HS-27A (cell line): ENCODE measurements at regions not wholly inside any gene's neighbourhood (a gene's known extent, or its start where the extent isn't known, plus 50 kb on each side); places are given as distances from the start of the nearest gene placed in this dataset.
"Not testable (repeated sequence)": the region's sequence is repeated elsewhere in the genome, so short reads cannot be mapped to it uniquely, and the experiment has no call there.

Source experiments
- DNase-seq: peaks from one replicate; pipeline ENCODE4 v3.0.0-alpha.2; 2012; ENCODE audit warnings: low read depth, missing footprints

DNA sequence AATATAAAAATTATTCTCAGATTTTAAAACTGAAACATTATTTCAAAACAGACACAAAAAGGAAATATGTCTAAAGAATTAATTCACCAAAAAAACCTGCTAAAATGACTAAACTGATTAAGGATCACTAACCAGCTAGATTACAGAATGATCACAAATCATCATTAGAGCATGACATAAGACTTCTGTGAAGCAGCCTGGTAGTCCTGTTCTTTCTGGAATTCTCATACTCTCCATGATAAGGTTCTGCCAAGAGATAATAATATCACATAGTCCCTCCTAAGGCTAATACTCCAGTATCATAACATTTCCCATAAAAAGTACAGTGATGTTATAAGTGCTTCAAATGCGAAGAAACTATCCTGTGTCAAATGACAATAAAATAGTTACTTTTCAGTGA, 1814.9 kb downstream of the SLITRK5 start:
- no peak for DNase-seq

DNA sequence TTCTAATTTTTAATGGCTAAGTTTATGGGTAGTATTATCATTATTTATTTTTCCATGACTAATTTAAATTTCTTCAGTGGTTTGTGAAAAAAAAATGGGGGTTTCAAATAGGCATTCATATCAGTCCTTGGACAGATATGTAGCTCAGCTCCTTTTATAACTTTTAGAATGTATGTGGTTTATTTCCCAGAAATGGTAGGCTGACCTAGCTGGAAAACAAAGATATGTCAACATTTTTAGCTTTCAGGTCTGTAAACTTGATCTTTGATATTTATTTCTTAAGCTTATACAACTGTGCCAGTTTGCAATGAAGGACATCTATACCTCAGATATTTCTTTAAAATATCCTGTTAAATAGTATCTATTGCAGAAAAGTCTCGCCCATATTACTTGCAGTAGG, 1815.5 kb downstream of the SLITRK5 start:
- DNase-seq = no peak

DNA sequence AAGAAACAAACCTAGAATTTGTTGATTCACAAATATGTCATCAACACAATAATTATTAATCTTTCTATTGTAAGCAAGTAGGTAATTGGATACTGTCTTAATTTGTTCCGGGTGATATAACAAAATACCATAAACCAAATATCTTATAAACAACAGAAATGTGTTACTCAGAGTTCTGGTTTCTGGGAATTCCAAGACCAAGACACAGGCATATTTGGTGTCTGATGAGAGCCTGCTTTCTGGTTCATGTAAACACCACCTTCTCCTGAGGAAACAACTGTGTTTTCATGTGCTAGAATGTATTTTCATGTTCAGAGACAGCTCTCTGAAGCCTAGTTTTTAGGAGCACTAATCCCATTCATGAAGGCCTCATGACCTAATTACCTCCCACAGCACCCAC, 1819.5 kb downstream of the SLITRK5 start:
- DNase-seq = no peak

DNA sequence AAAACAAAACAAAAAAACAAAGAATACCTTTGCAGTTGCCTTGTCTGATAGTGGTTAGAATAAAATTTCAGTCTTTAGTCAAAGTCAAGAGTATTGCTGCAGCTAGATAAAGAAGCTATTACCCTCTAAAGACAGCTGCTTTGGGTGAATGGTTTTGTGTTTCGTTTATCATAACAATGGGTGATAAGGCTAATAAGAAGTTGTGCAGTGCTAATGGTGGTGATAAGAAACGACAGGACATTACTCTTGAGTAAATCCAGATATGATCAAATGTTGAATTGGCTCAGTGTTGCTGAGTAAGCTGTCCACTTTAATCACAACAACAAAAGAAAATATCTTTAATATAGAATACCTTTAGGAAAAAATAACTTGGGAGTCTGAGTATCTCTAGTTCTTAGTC, 1825.3 kb downstream of the SLITRK5 start:
- no peak for DNase-seq

DNA sequence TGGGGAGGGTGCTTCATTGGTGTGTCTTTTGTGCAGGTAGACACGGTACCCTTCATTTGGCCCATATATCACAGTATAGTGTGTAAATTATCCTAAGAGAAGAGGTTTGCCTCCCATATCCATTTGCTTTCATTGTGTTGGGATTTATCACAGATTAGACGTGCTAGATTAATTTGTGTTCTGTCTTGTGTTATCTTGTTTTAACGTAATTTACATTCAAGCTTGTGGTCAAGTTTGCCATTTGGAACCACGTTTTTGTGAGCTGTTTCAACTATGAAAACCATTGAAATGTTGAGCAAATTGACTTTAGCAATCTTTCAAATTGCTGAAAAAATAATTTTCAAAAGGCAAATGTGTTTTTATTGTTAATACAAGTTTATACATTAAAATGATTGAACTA, 1826.5 kb downstream of the SLITRK5 start:
- no peak for DNase-seq

DNA sequence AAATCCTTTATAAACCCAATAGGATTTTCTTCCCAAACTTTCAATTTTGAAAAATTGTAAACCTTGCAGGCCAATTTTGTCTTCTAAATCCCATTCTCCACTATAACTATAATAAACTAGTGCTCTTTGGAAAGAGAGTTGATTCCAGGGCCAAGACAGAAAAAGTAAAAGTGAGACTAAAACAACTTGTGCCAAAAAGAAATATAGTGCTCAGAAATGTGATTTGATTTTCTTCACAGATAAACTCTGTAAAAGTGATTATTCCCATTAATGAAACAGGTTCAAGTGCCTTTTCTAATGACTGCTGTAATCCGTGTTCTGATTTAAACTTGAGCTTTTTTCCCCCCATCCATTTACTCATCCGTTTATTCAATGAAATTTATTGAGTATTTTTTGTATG, 1831.1 kb downstream of the SLITRK5 start:
- no peak for DNase-seq

DNA sequence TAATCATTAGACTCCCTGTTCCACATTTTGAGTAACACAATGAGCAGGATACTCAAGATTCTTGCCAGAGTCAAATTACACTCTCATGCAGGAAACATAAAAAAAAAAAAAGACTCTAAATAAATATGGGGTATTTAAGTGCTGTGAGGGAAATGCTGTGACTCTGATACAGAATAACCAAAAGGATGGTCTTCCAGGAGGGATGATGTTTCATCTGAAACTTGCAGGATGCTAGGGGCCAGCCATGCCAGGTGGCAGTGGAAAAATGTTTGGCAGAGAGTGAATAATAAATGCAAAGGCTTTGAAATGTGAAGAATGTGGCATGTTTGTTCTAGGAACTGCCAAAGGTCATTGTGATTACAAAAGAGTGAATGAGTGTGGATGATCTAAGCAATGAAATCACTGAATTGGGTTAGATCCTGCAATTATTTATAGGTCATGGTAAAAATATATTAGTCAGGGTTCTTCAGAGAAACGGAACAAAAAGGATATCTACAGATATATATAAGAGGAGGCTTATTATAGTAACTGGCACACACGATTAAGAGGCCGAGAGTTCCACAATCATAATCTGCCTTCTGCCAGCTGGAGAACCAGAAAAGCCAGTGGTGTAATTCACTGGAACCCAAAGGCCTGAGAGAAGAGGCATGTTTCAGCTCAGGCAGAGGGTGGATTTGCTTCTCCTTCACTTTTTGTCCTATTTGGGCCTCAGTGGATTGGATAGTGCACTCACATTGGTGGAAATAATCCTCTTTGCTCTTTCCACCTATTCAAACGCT, 1832.8 kb upstream of the MIR17HG start:
- DNase-seq = peak; percentile 20

DNA sequence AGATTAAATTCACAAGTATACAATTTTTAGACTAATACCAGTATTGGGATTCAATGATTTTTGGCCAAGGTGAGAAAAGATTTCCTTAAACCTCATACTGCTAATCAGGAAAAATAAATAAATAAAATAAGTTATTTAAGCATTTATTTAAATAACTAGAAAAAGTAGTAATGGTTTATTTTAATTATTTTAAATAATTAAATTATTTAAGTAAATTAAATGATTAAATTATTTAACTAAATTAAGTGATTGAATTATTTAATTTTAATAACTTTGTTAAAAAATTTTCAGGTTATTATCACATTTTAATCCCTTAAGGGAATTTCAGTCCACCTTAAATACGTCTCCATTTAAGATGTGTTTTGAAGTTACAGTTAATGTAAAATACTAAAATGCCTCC, 1831.5 kb upstream of the MIR17HG start:
- DNase-seq = no peak

DNA sequence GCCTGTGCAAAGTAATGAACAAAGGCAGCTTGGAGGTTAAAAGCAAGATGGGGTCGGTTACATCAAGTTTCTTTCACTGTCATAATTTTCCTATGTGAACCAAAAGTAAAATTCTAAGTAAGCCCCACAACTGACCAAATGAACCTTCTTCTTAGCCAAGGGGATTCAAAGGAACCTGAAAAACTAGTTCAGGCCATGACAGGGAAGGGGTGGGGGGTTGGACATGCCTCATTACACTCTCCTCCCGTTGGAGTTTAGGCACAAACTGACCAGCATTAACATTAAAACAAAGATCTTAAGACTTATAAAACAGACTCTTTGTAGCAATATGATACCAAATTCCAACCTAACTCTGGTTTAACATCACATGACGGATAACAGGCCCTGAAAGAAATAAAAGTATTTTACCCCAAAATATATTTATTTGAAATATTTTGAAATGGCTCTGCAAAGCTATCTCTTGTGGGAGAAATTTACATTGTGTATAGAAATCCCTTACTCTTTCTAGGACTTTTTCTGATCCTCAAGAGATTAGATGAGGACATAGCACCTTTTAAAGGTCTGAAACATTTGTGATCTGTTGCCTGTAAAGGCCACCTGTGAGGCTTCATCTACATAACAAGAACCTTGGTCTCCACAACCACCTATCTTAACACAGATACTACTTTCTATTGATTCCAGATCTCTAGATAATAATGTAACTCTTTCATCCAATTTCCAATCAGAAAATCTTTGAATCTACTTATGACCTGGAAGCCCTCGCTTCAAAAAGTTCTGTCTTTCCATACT, 1829.0 kb upstream of the MIR17HG start:
- no peak for DNase-seq

DNA sequence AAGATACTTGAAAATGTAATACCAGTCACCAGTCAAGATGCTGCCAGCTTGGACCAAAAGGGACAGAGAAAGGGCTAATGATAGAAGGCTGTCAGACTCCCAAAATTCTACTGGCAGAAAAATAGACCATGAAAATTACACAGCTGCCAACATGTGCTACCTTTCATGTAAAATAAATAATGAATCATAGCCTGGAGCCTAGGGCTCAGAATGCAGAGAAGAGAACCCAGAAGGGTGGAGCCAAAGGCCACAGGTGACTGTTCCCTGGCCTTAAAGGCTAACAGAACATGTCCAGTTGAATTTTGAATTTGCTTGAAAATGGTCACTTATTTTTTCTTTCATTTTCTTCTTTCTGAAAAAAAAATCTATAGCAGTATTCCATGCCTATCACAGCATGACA, 1827.0 kb upstream of the MIR17HG start:
- DNase-seq = no peak

DNA sequence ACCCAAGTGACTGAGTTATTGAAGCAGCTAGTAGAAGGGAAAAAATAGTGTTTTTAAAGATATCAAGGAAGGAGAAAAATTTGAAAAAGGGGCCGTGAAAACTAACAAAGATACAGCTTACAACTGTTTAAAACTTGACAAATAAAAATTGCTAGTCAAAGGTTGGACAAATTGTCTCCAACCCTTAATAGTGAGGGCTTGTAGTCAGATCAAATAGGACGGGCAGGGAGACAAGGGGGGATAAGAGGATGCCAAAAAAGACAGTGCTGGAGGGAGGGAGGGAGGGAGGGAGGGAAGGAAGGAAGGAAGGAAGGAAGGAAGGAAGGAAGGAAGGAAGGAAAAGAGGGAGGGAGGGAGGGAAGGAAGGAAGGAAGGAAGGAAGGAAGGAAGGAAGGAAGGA, 1825.8 kb upstream of the MIR17HG start:
- not testable (repeated sequence) for DNase-seq

DNA sequence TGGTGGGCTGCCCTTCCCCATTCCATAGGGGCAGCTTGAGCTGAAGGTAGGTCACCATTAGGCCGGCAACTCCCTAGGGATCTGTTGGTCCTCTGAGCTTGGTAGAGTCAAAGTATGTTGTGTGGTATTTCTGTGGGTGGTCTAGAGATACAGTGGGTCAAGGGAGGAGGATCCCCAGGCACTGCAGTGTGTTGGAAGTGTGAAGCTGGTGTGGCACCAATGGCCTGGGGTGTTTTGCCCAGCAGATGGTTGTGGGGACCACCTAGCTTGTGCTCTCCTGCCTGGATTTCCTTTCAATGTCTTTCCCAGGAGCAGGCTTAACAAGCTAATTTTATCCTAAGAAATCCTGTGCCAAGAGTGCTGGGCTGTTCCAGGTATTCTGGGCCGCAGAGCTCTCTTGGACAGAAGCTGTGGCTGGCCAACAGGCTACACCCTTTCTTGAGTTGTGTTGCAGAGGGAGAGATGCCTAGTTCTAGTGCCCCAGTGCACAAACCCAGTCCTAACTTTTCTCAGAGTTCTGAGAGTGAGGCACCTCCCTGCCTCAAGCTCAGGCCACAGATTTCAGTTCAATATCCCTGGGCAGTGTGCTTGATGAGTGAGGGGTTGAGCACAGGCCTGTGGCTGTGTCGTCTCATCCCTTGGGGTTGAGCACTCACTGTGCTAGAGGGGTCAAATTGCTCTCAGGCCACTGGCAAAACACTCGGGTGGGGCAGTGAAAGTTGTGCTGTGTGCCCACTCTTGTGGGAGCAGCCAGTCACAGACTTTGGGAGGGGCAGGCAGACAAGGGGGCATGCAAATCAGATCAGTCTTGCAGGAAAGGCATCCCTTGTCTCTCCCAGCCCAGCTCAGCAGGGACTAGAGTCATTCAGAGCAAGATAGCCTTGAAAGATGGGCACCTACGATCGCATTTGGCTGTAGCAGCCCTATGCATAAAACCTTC, 1806.1 kb upstream of the MIR17HG start:
- no peak for DNase-seq

DNA sequence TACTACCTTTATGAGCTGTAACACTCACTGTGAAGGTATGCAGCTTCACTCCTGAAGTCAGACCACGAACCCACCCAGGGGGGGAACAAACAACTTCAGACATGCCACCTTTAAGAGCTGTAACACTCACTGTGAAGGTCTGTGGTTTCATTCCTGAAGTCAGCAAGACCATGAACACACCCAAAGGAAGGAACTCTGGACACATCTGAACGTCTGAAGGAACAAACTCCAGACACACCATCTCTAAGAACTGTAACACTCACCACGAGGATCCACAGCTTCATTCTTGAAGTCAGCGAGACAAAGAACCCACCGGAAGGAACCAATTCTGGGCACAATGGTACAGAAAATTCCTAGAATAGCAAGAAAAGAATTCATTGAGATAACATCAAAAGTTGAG, 1796.5 kb upstream of the MIR17HG start:
- DNase-seq = no peak

DNA sequence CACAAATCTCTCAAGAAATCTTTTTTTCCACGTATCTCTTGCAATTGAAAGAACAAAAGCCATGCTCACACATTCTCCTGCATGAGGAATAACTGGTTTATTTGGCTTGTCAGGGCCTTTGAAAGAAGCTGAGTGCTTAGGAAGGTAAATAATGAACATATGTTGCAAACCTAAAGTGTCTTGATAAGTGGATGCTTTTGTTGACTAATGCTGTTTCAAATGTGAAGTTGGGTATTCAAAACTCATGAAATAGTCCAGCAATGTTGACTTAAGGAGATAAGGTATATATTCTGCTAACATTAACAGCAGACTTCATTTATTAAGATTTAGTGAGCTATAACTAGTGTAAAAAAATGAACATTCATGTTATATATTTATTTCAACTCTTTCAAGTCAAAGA, 1792.7 kb upstream of the MIR17HG start:
- no peak for DNase-seq

DNA sequence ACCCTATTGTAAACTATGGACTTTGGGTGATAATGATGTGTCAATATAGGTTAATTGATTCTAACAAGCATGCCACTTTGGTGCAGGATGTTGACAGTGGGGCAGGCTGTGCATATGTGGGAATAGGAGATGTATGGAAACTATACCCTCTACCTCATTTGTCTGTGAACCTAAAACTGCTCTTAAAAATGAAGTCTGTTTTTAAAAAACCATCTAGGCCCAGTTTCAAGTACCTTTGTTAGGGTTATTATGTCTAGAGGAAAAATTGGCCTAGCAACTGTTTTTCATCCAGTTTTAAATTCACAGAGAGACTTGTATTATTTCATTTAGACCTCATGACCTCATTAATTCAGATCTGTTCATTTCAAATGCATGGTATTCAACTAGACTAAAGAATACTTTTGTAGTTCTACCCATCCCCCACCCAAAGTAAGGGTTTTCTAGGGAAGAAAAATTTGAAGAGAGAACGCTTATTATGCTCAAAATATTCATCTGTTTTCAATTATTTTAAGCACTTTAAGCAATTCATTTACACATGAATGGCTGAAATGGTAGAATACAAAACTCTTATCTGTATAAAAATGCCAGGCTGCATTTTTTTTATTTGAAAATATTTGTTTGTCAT, 1781.9 kb upstream of the MIR17HG start:
- DNase-seq = no peak

DNA sequence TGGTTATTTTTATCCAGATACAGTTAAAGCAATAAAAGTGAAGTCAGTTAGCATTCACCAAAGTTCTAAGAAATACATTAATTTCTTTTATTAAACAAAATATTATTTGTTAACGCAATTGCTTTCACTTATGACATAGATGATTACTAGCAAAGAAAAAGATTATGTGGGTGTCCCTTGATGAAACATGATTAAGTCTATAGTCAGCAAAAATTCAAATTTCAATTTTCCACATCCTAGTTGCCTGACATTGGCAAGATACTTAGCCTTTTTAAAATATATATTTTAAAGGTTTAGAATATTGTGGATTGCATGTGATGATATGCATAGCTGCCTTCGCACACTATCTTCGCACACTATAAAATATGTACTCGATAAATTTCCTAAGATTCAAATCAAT, 1780.5 kb upstream of the MIR17HG start:
- no peak for DNase-seq

DNA sequence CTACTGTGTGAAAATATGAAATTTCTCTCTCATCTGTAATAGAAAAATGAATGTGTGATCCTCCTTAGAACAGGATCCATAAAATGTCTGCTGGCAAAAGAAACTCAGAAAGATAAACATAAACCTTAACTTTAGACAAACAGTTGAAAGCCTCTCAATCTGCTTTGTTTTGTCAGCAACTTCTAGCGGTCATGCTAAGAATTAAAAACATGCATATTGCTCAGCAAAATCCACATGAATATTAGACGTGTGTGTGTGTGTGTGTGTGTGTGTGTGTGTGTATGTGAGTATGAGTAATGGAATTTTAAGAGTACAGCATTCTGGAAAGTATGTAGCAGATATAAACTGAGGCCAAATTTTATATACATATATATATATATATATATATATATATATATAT, 1779.2 kb upstream of the MIR17HG start:
- no peak for DNase-seq

DNA sequence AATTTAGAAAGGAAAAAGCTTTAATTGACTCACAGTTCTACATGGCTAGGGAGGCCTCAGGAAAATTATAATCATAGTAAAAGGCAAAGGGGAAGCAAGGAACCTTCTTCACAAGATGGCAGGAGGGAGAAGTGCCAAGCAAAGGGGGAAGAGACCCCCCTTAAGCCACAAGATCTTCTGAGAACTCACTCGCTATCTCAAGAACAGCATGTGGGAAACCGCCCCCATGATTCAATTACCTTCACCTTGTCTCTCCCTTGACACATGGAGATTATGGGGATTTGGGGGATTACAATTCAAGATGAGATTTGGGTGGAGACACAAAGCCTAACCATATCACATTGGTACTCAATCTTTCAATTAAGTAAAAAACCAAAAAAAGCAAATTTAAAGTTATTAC, 1778.7 kb upstream of the MIR17HG start:
- DNase-seq = no peak

DNA sequence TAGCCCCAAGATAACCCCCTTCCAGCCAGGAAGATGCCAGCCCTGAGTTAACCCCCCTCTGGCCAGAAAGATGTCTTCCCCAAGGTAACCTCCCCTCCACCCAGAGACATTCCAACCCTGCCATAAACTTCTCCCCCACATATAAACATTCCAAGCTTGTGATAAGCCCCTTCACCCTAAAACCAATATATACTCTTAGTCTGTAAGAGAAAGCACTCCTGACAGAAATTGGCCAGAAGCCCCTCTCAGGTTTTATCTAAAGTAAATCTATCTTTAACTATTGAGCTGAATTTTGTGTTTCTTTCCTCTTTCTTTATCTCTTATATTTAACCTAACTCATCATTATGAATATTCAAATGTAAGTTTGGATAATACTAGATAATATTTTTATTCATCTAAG, 1775.8 kb upstream of the MIR17HG start:
- DNase-seq = no peak

DNA sequence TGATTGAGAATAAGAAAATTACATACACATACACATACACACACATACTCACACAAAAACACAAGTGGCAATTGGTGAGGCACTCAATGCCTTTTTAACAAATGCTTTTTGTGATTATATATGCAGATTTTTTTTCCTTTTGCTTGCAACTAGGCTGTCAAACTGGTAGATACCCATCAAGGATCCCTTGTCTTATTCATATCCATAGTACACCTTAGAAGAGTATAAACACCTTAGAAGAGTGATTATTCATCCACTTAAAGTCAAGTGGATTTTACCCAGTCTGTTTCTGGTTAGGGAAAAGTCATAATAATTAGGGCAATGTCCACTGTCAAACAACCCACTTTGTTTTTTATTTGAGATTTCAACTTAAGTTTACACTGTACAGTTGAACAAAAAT, 1773.4 kb upstream of the MIR17HG start:
- no peak for DNase-seq

DNA sequence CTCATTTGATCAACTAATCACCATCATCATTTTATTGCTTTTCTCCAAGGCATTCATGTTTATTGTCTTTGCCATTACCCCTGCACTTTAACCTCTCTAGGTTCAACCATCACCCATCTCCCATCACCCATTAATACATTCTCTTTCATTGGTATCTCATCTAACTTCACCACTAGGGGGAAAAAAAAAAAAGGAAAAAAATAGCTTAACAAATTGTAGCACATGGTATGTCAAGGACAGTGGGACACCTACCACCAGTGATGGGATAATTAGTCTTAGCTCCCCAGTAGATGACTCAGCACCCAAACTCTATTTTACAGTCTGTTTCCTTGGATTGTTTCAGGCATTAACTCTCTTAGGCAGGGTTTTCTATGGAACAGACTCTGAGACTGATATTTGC, 1770.2 kb upstream of the MIR17HG start:
- DNase-seq = no peak

DNA sequence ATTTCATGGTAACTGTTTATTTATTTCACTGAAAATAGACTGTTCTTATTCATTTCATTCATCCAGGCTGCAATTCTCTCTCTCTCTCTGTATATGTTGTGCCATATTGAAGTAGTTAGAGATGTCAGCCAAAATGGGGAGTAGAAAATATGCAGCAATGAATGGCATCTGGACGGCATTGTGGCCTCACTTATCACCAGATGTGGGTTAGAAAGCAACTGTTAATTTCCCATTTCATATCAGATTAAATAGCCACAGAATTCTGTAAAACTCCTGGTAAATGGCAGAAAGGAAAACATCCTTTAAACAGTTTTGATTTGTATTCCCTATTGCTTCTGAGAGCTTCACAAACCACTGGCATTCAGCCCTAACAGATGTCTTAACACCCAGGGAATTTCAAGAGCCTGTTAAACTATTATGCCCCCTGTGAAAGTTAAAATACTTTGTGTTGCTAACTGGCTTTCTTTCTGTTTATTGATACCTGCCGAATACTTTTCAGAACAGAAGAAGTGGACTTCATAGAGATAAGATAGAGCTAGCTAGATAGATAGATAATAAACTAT, 1763.3 kb upstream of the MIR17HG start:
- no peak for DNase-seq
